ENCODE measurements at regions not wholly inside any gene's neighbourhood (a gene's known extent, or its start where the extent isn't known, plus 50 kb on each side); places are given as distances from the start of the nearest gene placed in this dataset.

GRCh38 chr1:219733511-219734174, 120.7 kb upstream of the ZC3H11B start:
- TF ChIP-seq POLR2A (IDR thresholded peaks at IDR 0.05; ENCODE audit: low read depth, low read length) (no peak), CTCF (conservative IDR thresholded peaks at IDR 0.05; ENCODE audit: low read depth, low read length) (no peak), CEBPB (IDR thresholded peaks at IDR 0.05; ENCODE audit: low read depth, low read length) (no peak), FOS (IDR thresholded peaks at IDR 0.05; ENCODE audit: low read depth, low read length) (no peak), MAZ (IDR thresholded peaks at IDR 0.05; ENCODE audit: borderline replicate concordance, low read depth, low read length) (no peak), MAFK (IDR thresholded peaks at IDR 0.05; ENCODE audit: low read depth, low read length) (no peak)
